ENCODE measurements at regions not wholly inside any gene's neighbourhood (a gene's known extent, or its start where the extent isn't known, plus 50 kb on each side); places are given as distances from the start of the nearest gene placed in this dataset.

DNA sequence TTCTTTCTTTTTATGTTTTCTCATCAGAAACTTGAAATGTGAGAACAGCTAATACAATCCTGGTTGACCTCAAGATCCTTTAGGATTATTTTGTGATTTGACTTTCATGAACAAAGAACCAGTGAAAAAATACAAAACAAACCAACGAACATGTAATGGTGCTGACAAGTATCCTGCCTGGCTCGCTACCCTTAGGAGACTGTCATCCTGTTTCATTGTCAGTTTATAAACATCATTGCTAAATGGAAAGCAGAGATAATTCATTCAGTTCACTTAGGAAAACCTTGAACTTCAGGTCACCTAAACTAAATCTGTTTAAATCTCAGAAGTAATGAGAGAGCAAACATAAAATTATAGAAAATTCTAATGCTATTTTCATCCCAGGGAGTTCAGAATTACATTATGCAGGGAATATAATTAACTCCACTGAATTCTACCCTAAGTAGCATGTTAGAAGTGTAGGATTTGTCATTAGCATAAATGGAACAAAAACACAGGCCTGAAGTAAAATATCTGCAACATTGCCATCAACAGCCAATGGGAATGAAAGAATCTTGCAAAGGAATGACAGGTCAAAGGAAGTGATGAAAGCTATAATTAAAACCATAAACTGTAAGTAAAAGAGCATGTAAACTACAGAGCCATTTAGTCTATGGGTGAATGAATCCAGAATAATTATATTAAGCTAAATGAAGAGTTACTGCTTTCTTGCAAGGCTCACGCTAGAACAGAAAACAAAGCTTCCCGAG, 401.2 kb upstream of the MANEA start (continued):
- TF ChIP-seq, protein P1, sequence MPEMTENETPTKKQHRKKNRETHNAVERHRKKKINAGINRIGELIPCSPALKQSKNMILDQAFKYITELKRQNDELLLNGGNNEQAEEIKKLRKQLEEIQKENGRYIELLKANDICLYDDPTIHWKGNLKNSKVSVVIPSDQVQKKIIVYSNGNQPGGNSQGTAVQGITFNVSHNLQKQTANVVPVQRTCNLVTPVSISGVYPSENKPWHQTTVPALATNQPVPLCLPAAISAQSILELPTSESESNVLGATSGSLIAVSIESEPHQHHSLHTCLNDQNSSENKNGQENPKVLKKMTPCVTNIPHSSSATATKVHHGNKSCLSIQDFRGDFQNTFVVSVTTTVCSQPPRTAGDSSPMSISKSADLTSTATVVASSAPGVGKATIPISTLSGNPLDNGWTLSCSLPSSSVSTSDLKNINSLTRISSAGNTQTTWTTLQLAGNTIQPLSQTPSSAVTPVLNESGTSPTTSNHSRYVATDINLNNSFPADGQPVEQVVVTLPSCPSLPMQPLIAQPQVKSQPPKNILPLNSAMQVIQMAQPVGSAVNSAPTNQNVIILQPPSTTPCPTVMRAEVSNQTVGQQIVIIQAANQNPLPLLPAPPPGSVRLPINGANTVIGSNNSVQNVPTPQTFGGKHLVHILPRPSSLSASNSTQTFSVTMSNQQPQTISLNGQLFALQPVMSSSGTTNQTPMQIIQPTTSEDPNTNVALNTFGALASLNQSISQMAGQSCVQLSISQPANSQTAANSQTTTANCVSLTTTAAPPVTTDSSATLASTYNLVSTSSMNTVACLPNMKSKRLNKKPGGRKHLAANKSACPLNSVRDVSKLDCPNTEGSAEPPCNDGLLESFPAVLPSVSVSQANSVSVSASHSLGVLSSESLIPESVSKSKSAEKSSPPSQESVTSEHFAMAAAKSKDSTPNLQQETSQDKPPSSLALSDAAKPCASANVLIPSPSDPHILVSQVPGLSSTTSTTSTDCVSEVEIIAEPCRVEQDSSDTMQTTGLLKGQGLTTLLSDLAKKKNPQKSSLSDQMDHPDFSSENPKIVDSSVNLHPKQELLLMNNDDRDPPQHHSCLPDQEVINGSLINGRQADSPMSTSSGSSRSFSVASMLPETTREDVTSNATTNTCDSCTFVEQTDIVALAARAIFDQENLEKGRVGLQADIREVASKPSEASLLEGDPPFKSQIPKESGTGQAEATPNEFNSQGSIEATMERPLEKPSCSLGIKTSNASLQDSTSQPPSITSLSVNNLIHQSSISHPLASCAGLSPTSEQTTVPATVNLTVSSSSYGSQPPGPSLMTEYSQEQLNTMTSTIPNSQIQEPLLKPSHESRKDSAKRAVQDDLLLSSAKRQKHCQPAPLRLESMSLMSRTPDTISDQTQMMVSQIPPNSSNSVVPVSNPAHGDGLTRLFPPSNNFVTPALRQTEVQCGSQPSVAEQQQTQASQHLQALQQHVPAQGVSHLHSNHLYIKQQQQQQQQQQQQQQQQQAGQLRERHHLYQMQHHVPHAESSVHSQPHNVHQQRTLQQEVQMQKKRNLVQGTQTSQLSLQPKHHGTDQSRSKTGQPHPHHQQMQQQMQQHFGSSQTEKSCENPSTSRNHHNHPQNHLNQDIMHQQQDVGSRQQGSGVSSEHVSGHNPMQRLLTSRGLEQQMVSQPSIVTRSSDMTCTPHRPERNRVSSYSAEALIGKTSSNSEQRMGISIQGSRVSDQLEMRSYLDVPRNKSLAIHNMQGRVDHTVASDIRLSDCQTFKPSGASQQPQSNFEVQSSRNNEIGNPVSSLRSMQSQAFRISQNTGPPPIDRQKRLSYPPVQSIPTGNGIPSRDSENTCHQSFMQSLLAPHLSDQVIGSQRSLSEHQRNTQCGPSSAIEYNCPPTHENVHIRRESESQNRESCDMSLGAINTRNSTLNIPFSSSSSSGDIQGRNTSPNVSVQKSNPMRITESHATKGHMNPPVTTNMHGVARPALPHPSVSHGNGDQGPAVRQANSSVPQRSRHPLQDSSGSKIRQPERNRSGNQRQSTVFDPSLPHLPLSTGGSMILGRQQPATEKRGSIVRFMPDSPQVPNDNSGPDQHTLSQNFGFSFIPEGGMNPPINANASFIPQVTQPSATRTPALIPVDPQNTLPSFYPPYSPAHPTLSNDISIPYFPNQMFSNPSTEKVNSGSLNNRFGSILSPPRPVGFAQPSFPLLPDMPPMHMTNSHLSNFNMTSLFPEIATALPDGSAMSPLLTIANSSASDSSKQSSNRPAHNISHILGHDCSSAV (CRISPR knock-in tag; IDR thresholded peaks at IDR 0.05; ENCODE audit: borderline replicate concordance), result no peak
- no peak for TF ChIP-seq SRSF4 (IDR thresholded peaks at IDR 0.05; ENCODE audit: low read depth, low read length, poor library complexity, severe bottlenecking)
- no peak for TF ChIP-seq SNAPC5 (CRISPR knock-in tag; IDR thresholded peaks at IDR 0.05; ENCODE audit: borderline replicate concordance)

DNA sequence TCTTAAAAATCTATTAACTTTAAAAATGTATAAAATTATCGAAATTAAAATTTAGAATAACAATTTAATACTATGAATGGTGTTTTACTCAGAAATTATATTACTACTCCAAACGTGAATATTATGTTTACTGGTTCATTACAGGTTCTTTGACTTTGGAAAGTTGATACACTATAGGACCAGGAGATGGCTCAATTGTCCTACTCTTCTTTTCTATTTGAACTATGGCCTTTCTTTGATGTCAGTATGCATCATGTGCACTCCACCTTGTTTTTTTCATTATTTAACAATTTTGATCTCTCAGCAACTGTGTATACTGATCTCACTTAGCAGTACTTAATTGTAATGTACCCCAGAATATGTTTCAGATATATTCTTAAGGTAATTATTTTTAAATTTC, 391.5 kb upstream of the MANEA start:
- ATAC-seq, result no peak
- CTCF ChIA-PET (ENCODE audit: low intra/inter-chr PET ratio, low total read pairs), result no interaction called here
- TF ChIP-seq SMC3 (IDR thresholded peaks at IDR 0.05; ENCODE audit: low read length), result no peak
- no peak for TF ChIP-seq PRPF4 (IDR thresholded peaks at IDR 0.05; ENCODE audit: low read depth, low read length, poor library complexity, severe bottlenecking)
- TF ChIP-seq ZNF639 (CRISPR knock-in tag; conservative IDR thresholded peaks at IDR 0.05), result no peak
- TF ChIP-seq ZNF180 (CRISPR knock-in tag; IDR thresholded peaks at IDR 0.05; ENCODE audit: borderline replicate concordance, low read depth), result no peak
- no peak for TF ChIP-seq DPF2 (CRISPR knock-in tag; IDR thresholded peaks at IDR 0.05; ENCODE audit: borderline replicate concordance, low read depth)
- TF ChIP-seq ARNT (IDR thresholded peaks at IDR 0.05), result no peak
- no peak for TF ChIP-seq ZNF18 (CRISPR knock-in tag; IDR thresholded peaks at IDR 0.05; ENCODE audit: insufficient replicate concordance)

More for the DNA sequence above, 391.5 kb upstream of the MANEA start:
- Histone ChIP-seq H3K79me2 (ENCODE audit: insufficient read depth, low read length) (no peaks in the 10 kb centered on the region), H4K20me1 (ENCODE audit: insufficient read depth, low read length) (no peaks in the 10 kb centered on the region), H3K4me1 (ENCODE audit: insufficient read depth, low read length) (no peaks in the 10 kb centered on the region), H2AFZ (ENCODE audit: low read length) (no peak overlapping the region), H3K9ac (ENCODE audit: insufficient read depth, low read depth, low read length) (no peak overlapping the region), H3K4me2 (ENCODE audit: low read depth, low read length) (no peak overlapping the region), H3K27ac (ENCODE audit: extremely low read length, insufficient read depth, low read length) (no peak overlapping the region), H3K4me3 (replicated peaks in 1 of 3; ENCODE audit: insufficient read depth in 1 of 3, low read depth in 2 of 3, low read length in 3 of 3) (no peak overlapping the region), H3K36me3 (replicated peaks in 1 of 2; ENCODE audit: control insufficient read depth in 1 of 2, insufficient read depth in 2 of 2, low read length in 2 of 2) (no peaks in the 10 kb centered on the region), H3K27me3 (ENCODE audit: control insufficient read depth in 1 of 2, insufficient read depth in 2 of 2, low read length in 2 of 2) (no peaks in the 10 kb centered on the region), H3K9me3 (ENCODE audit: low read length) (no peaks in the 10 kb centered on the region)
- POLR2A ChIA-PET, result no interaction called here
- in situ Hi-C loops (cut with HindIII; ENCODE audit: extremely low pct_ligation_motif_present, low pct_unique_long_range_greater_than_20kb), result no loop called here
- DNase-seq (ENCODE audit: low spot score) (no peak), FAIRE-seq (no peak)
- WGBS (ENCODE audit: low lambda C conversion rate), result 0% methylated on average over 2 of the region's 2 CpGs
- BruUV-seq (replicated peaks), result no TSS peak
- intact Hi-C loops (cut with micrococcal nuclease; ENCODE audit: unreplicated experiment), result no loop called here
